ENCODE measurements at regions not wholly inside any gene's neighbourhood (a gene's known extent, or its start where the extent isn't known, plus 50 kb on each side); places are given as distances from the start of the nearest gene placed in this dataset.

- no peak for TF ChIP-seq EZH2 (IDR thresholded peaks at IDR 0.05)
- TF ChIP-seq FOXP2 (optimal IDR thresholded peaks at IDR 0.05; ENCODE audit: control extremely low read depth, extremely low read length, insufficient read depth): no peak
- no peak for TF ChIP-seq POLR2AphosphoS5 (IDR thresholded peaks at IDR 0.05; ENCODE audit: borderline replicate concordance, low read depth, low read length)
Measured at GRCh38 chr5:105817416-105817815, 1853.3 kb downstream of the EFNA5 start.

Data from SK-N-MC (cell line).